BLaER1 treated with 17β-estradiol and CSF1 and Interleukin-3, amounts not matched to agents 10 nM and 100 nM (cell line): ENCODE measurements at regions not wholly inside any gene's neighbourhood (a gene's known extent, or its start where the extent isn't known, plus 50 kb on each side); places are given as distances from the start of the nearest gene placed in this dataset.
A peak's percentile ranks its signal among the peaks of the same experiment; 100 is the strongest.

Experiments used
- H3K27ac ChIP-seq, 11 experiments: shearing (Covaris generic); formaldehyde crosslinking; 2 replicates each; pipeline ENCODE4 v1.8.1; 2022
- H3K27me3 ChIP-seq, 11 experiments: shearing (Covaris generic); formaldehyde crosslinking; 2 replicates each; pipeline ENCODE4 v1.8.1; 2022
- H3K36me3 ChIP-seq, 11 experiments: shearing (Covaris generic); formaldehyde crosslinking; 2 replicates each; pipeline ENCODE4 v1.8.1; 2022
- H3K4me1 ChIP-seq, 10 experiments: shearing (Covaris generic); formaldehyde crosslinking; 2 replicates each; pipeline ENCODE4 v1.8.1; 2022
- H3K4me2 ChIP-seq, 11 experiments: shearing (Covaris generic); formaldehyde crosslinking; 2 replicates each; pipeline ENCODE4 v1.8.1; 2022
- H3K4me3 ChIP-seq, 10 experiments: shearing (Covaris generic); formaldehyde crosslinking; 2 replicates each; pipeline ENCODE4 v1.8.1; 2022
- H3K9ac ChIP-seq, 11 experiments: shearing (Covaris generic); formaldehyde crosslinking; 2 replicates each; pipeline ENCODE4 v1.8.1; 2022
- H3K9me3 ChIP-seq, 11 experiments: shearing (Covaris generic); formaldehyde crosslinking; replicated peaks in 1 of 11; 2 replicates each; pipeline ENCODE4 v1.8.1; 2022
- H4K20me1 ChIP-seq, 11 experiments: shearing (Covaris generic); formaldehyde crosslinking; 2 replicates each; pipeline ENCODE4 v1.8.1; 2022
- Cebpa-rat ChIP-seq, 11 experiments: shearing (Covaris generic); IDR thresholded peaks; 2 replicates each; pipeline ENCODE4 v1.8.1; 2022

GRCh38 chr10:62637249-62638061, 167.1 kb upstream of the ADO start:
- Histone ChIP-seq H3K9ac (peak overlapping the region; percentile 79 to 88 (median 85)), H3K4me3 (peak overlapping the region; percentile 42 to 65 (median 54)), H3K27ac (peak overlapping the region; percentile 92 to 99 (median 96)), H3K9me3 (peaks cover 0 to 15% (median 9%) of the 10 kb centered on the region in 11 experiments; a peak in 12 of 22 replicates), H3K36me3 (no peaks in the 10 kb centered on the region), H4K20me1 (no peaks in the 10 kb centered on the region), H3K4me1 (peaks cover 82 to 91% (median 88%) of the 10 kb centered on the region in 10 experiments), H3K4me2 (peak overlapping the region; percentile 80 to 92 (median 85)), H3K27me3 (no peaks in the 10 kb centered on the region)
- no peak for TF ChIP-seq Cebpa-rat (IDR thresholded peaks at IDR 0.05)

GRCh38 chr10:62638062-62638477, 166.4 kb upstream of the ADO start:
- Histone ChIP-seq H3K4me2 (peak overlapping the region; percentile 80 to 92 (median 85)), H3K4me3 (peak overlapping the region in 9 of 10 experiments; percentile 42 to 65 (median 54); a peak in 15 of 20 replicates), H3K4me1 (peaks cover 82 to 91% (median 88%) of the 10 kb centered on the region in 10 experiments), H3K27me3 (no peaks in the 10 kb centered on the region), H3K36me3 (no peaks in the 10 kb centered on the region), H3K9me3 (peaks cover 0 to 16% (median 7%) of the 10 kb centered on the region in 11 experiments; a peak in 12 of 22 replicates), H4K20me1 (no peaks in the 10 kb centered on the region), H3K9ac (peak overlapping the region; percentile 79 to 88 (median 85)), H3K27ac (peak overlapping the region; percentile 92 to 99 (median 96))
- TF ChIP-seq Cebpa-rat (IDR thresholded peaks at IDR 0.05), result peak; percentile 31 to 87 (median 66); a peak in 14 of 22 replicates

- no peaks in the 10 kb centered on the region for H3K27me3 ChIP-seq
- H3K36me3 ChIP-seq, result no peaks in the 10 kb centered on the region
- peak overlapping the region; percentile 80 to 92 (median 85) for H3K4me2 ChIP-seq
- peak overlapping the region in 2 of 10 experiments; percentile 53 to 54; a peak in 3 of 20 replicates for H3K4me3 ChIP-seq
- TF ChIP-seq Cebpa-rat (IDR thresholded peaks at IDR 0.05), result no peak
- peak overlapping the region; percentile 79 to 88 (median 85); a peak in 21 of 22 replicates for H3K9ac ChIP-seq
- peaks cover 0 to 17% (median 4%) of the 10 kb centered on the region in 11 experiments; a peak in 6 of 22 replicates for H3K9me3 ChIP-seq
- no peaks in the 10 kb centered on the region for H4K20me1 ChIP-seq
- H3K27ac ChIP-seq, result peak overlapping the region; percentile 92 to 99 (median 96)
- peaks cover 79 to 91% (median 84%) of the 10 kb centered on the region in 10 experiments for H3K4me1 ChIP-seq
Observed at GRCh38 chr10:62639144-62639543, 165.4 kb upstream of the ADO start.

- no peaks in the 10 kb centered on the region for H4K20me1 ChIP-seq
- no peaks in the 10 kb centered on the region for H3K36me3 ChIP-seq
- H3K4me2 ChIP-seq, result peak overlapping the region; percentile 80 to 92 (median 85)
- H3K4me3 ChIP-seq, result no peak overlapping the region
- peak overlapping the region; percentile 92 to 99 (median 96); a peak in 20 of 22 replicates for H3K27ac ChIP-seq
- H3K27me3 ChIP-seq, result no peaks in the 10 kb centered on the region
- peak overlapping the region in 8 of 11 experiments; percentile 9 to 88 (median 84); a peak in 10 of 22 replicates for H3K9ac ChIP-seq
- peaks cover 0 to 28% (median 4%) of the 10 kb centered on the region in 11 experiments; a peak in 8 of 22 replicates for H3K9me3 ChIP-seq
- H3K4me1 ChIP-seq, result peaks cover 66 to 88% (median 72%) of the 10 kb centered on the region in 10 experiments
- TF ChIP-seq Cebpa-rat (IDR thresholded peaks at IDR 0.05), result no peak
Observed at GRCh38 chr10:62640411-62640810, 164.1 kb upstream of the ADO start.

- peak overlapping the region in 4 of 11 experiments; percentile 0 to 29 (median 10); a peak in 4 of 22 replicates for H3K27ac ChIP-seq
- H3K4me1 ChIP-seq, result peaks cover 55 to 71% (median 60%) of the 10 kb centered on the region in 10 experiments
- H3K4me3 ChIP-seq, result no peak overlapping the region
- no peaks in the 10 kb centered on the region for H4K20me1 ChIP-seq
- no peak overlapping the region for H3K9ac ChIP-seq
- peak overlapping the region in 9 of 11 experiments; percentile 7 to 77 (median 32); a peak in 12 of 22 replicates for H3K4me2 ChIP-seq
- peaks cover 0 to 32% (median 4%) of the 10 kb centered on the region in 11 experiments; a peak in 9 of 22 replicates for H3K9me3 ChIP-seq
- H3K36me3 ChIP-seq, result no peaks in the 10 kb centered on the region
- no peak for TF ChIP-seq Cebpa-rat (IDR thresholded peaks at IDR 0.05)
- H3K27me3 ChIP-seq, result no peaks in the 10 kb centered on the region
Observed at GRCh38 chr10:62643606-62644587, 160.6 kb upstream of the ADO start.

- H3K4me3 ChIP-seq, result no peak overlapping the region
- H3K9me3 ChIP-seq, result peaks cover 2 to 62% (median 24%) of the 10 kb centered on the region in 11 experiments; a peak in 20 of 22 replicates
- no peaks in the 10 kb centered on the region for H4K20me1 ChIP-seq
- peaks cover 0 to 10% (median 0%) of the 10 kb centered on the region in 11 experiments; a peak in 4 of 22 replicates for H3K36me3 ChIP-seq
- H3K4me1 ChIP-seq, result peaks cover 59 to 76% (median 67%) of the 10 kb centered on the region in 10 experiments
- H3K4me2 ChIP-seq, result peak overlapping the region; percentile 21 to 59 (median 40); a peak in 21 of 22 replicates
- no peak overlapping the region for H3K9ac ChIP-seq
- H3K27ac ChIP-seq, result no peak overlapping the region
- TF ChIP-seq Cebpa-rat (IDR thresholded peaks at IDR 0.05), result no peak
- H3K27me3 ChIP-seq, result no peaks in the 10 kb centered on the region
Observed at GRCh38 chr10:62647375-62648092, 157.0 kb upstream of the ADO start.

GRCh38 chr10:62648921-62649320, 155.6 kb upstream of the ADO start:
- no peaks in the 10 kb centered on the region for H3K27me3 ChIP-seq
- H3K4me3 ChIP-seq, result no peak overlapping the region
- H3K36me3 ChIP-seq, result peaks cover 0 to 14% (median 0%) of the 10 kb centered on the region in 11 experiments; a peak in 4 of 22 replicates
- peak overlapping the region in 10 of 11 experiments; percentile 0 to 75 (median 25); a peak in 13 of 22 replicates for H3K4me2 ChIP-seq
- peaks cover 9 to 62% (median 36%) of the 10 kb centered on the region in 11 experiments; a peak in 20 of 22 replicates for H3K9me3 ChIP-seq
- H3K4me1 ChIP-seq, result peaks cover 59 to 73% (median 68%) of the 10 kb centered on the region in 10 experiments
- H3K9ac ChIP-seq, result no peak overlapping the region
- H4K20me1 ChIP-seq, result no peaks in the 10 kb centered on the region
- peak overlapping the region in 6 of 11 experiments; percentile 8 to 32 (median 20); a peak in 8 of 22 replicates for H3K27ac ChIP-seq
- TF ChIP-seq Cebpa-rat (IDR thresholded peaks at IDR 0.05), result no peak
